HFFc6 (cell line): ENCODE measurements at regions not wholly inside any gene's neighbourhood (a gene's known extent, or its start where the extent isn't known, plus 50 kb on each side); places are given as distances from the start of the nearest gene placed in this dataset.

ENCODE experiments used
- DNase-seq: peaks from one replicate; pipeline ENCODE4 v3.0.0-alpha.2; 2018
- H3K27ac Mint-ChIP-seq: 2 replicates; pipeline ENCODE4 v1.8.0; 2020; ENCODE audit warnings: mild to moderate bottlenecking, mixed read lengths
- H3K27me3 Mint-ChIP-seq: 2 replicates; pipeline ENCODE4 v1.8.0; 2021; ENCODE audit warnings: mild to moderate bottlenecking, moderate library complexity, mixed read lengths; ENCODE audit not compliant: insufficient read depth
- H3K36me3 Mint-ChIP-seq: 2 replicates; pipeline ENCODE4 v1.8.0; 2021; ENCODE audit warnings: low read depth, mixed read lengths
- H3K4me1 Mint-ChIP-seq: 2 replicates; pipeline ENCODE4 v1.8.0; 2020; ENCODE audit warnings: low read depth, mixed read lengths
- H3K4me3 Mint-ChIP-seq: 2 replicates; pipeline ENCODE4 v1.8.0; 2020; ENCODE audit warnings: mild to moderate bottlenecking, moderate library complexity, mixed read lengths
- H3K9me3 Mint-ChIP-seq: 2 replicates; pipeline ENCODE4 v1.8.0; 2020; ENCODE audit warnings: mild to moderate bottlenecking, mixed read lengths
- TF ChIP-seq, protein P1 (sequence below): fragments of 200-600 bp; sonication (generic); IDR thresholded peaks from 2 replicates; pipeline ENCODE4 v1.5.0; 2021; ENCODE audit warnings: antibody characterized with exemption, mild to moderate bottlenecking

DNA sequence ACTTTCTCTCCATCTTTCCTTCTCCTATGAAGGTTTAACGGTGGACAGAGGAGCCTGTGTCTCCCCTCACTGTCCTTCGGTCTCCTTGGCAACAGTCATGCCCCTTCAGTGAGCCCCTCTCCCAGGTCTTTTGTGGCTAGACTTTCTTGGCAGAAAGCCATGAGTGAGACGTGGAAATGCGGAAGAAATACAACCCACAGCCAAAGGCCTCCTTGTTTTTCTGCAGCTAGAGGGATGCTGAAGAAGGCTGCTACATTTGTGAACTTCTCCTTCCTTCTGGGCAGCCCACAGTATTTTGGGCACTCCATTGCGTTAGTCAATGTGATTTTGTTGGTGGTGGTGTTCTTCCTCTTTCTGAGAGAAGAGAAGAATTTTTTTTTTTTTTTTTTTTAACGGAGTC, 333.7 kb upstream of the PODXL start:
- Mint-ChIP-seq H3K27me3 (peaks cover 12% of the 10 kb centered on the region), H3K4me3 (no peak overlapping the region), H3K9me3 (peaks cover 8% of the 10 kb centered on the region), H3K4me1 (peaks cover 23% of the 10 kb centered on the region), H3K27ac (no peak overlapping the region), H3K36me3 (peaks cover 4% of the 10 kb centered on the region; the same call in 1 of the 2 replicates)
- DNase-seq: no peak
- TF ChIP-seq, protein P1, sequence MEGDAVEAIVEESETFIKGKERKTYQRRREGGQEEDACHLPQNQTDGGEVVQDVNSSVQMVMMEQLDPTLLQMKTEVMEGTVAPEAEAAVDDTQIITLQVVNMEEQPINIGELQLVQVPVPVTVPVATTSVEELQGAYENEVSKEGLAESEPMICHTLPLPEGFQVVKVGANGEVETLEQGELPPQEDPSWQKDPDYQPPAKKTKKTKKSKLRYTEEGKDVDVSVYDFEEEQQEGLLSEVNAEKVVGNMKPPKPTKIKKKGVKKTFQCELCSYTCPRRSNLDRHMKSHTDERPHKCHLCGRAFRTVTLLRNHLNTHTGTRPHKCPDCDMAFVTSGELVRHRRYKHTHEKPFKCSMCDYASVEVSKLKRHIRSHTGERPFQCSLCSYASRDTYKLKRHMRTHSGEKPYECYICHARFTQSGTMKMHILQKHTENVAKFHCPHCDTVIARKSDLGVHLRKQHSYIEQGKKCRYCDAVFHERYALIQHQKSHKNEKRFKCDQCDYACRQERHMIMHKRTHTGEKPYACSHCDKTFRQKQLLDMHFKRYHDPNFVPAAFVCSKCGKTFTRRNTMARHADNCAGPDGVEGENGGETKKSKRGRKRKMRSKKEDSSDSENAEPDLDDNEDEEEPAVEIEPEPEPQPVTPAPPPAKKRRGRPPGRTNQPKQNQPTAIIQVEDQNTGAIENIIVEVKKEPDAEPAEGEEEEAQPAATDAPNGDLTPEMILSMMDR: no peak

- peaks cover 18% of the 10 kb centered on the region for H3K4me1 Mint-ChIP-seq
- H3K27me3 Mint-ChIP-seq: peaks cover 12% of the 10 kb centered on the region
- TF ChIP-seq, protein P1: no peak
- no peak for DNase-seq
- no peak overlapping the region for H3K4me3 Mint-ChIP-seq
- peaks cover 4% of the 10 kb centered on the region; the same call in 1 of the 2 replicates for H3K36me3 Mint-ChIP-seq
- no peak overlapping the region for H3K27ac Mint-ChIP-seq
- peaks cover 8% of the 10 kb centered on the region for H3K9me3 Mint-ChIP-seq
These were observed 333.2 kb upstream of the PODXL start for GRCh38 chr7:131889572-131890150.

DNA sequence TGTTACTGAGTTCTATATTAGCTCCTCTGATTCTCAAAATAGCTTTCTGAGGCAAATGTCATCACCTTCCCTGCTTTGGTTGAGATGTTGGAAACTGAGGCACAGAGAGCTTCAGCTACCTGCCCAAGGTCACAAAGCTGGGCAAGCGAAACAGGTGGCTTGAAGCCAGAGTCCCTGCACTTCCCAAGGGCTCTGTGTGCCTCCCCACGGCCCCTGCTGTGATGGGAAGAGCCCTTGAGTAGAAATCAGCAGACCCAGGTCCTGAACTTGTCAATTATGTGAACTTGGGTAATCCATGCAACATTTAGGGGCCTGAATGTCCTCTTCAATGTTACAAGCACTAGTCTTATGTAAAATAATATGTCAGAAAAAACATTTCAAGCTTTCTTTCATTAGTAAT, 327.3 kb upstream of the PODXL start:
- Mint-ChIP-seq H3K36me3 (peaks cover 4% of the 10 kb centered on the region; the same call in 1 of the 2 replicates), H3K4me3 (no peak overlapping the region), H3K4me1 (no peaks in the 10 kb centered on the region), H3K9me3 (peaks cover 8% of the 10 kb centered on the region), H3K27ac (no peak overlapping the region), H3K27me3 (peaks cover 18% of the 10 kb centered on the region)
- TF ChIP-seq, protein P1: no peak
- DNase-seq: no peak

GRCh38 chr7:131883196-131883595, 326.8 kb upstream of the PODXL start:
- peaks cover 18% of the 10 kb centered on the region for H3K27me3 Mint-ChIP-seq
- H3K4me3 Mint-ChIP-seq: no peak overlapping the region
- peaks cover 8% of the 10 kb centered on the region for H3K9me3 Mint-ChIP-seq
- TF ChIP-seq, protein P1: no peak
- DNase-seq: no peak
- H3K4me1 Mint-ChIP-seq: no peaks in the 10 kb centered on the region
- H3K27ac Mint-ChIP-seq: no peak overlapping the region
- H3K36me3 Mint-ChIP-seq: peaks cover 4% of the 10 kb centered on the region; the same call in 1 of the 2 replicates

- no peak overlapping the region for H3K27ac Mint-ChIP-seq
- peaks cover 8% of the 10 kb centered on the region for H3K9me3 Mint-ChIP-seq
- no peak for DNase-seq
- TF ChIP-seq, protein P1: no peak
- peaks cover 13% of the 10 kb centered on the region; the same call in 1 of the 2 replicates for H3K27me3 Mint-ChIP-seq
- no peak overlapping the region for H3K4me3 Mint-ChIP-seq
- no peaks in the 10 kb centered on the region for H3K4me1 Mint-ChIP-seq
- peaks cover 4% of the 10 kb centered on the region; the same call in 1 of the 2 replicates for H3K36me3 Mint-ChIP-seq
These were observed 325.9 kb upstream of the PODXL start for GRCh38 chr7:131882321-131882720.
